MM.1S (cell line): ENCODE measurements at regions not wholly inside any gene's neighbourhood (a gene's known extent, or its start where the extent isn't known, plus 50 kb on each side); places are given as distances from the start of the nearest gene placed in this dataset.

Source experiments
- CTCF ChIP-seq: fragments of 300-600 bp; sonication (generic); IDR thresholded peaks from 2 replicates; pipeline ENCODE4 v1.5.1; 2016; ENCODE audit warnings: antibody characterized with exemption, low read length, mixed read lengths
- EZH2phosphoT487 ChIP-seq: fragments of 300-600 bp; sonication (generic); IDR thresholded peaks from 2 replicates; pipeline ENCODE4 v1.6.1; 2018; ENCODE audit warnings: antibody characterized with exemption, low read length

DNA sequence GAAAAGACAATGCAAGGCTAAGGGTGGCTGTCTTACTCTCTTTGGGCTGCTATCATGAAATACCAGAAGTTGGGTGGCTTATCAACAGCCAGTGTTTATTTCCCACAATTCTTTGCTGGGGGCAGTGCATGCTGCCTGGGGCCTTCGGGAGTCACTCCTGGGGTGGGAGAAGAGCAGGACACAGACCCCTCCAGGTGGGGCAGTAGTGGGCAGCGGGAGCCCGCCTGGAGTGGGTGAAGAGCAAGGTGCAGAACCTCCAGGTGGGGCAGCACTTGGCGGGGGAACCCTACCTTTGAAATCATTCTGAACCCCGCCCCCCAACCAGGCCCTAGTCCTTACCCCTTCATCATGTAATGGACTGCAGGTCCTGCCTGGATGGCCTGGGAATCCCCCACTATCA, 69.6 kb upstream of the THBS2 start:
- TF ChIP-seq CTCF = no peak
- no peak for TF ChIP-seq EZH2phosphoT487
